HG03565 (cell line): ENCODE measurements at regions not wholly inside any gene's neighbourhood (a gene's known extent, or its start where the extent isn't known, plus 50 kb on each side); places are given as distances from the start of the nearest gene placed in this dataset.

ENCODE experiments used
- ATAC-seq: cut with Tn5 transposase; IDR thresholded peaks from one replicate; pipeline ENCODE4 v1.9.1; 2021; ENCODE audit warnings: mild to moderate bottlenecking, moderate library complexity; ENCODE audit not compliant: unreplicated experiment

GRCh38 chr12:127690161-127690560 lies 576.8 kb upstream of the TMEM132C start:
- ATAC-seq = no peak

- no peak for ATAC-seq
These were observed 570.0 kb upstream of the TMEM132C start for GRCh38 chr12:127696963-127697362.

GRCh38 chr12:127703026-127703425 lies 563.9 kb upstream of the TMEM132C start:
- ATAC-seq = no peak

- ATAC-seq = no peak
These were observed 555.9 kb upstream of the TMEM132C start for GRCh38 chr12:127711108-127711507.

GRCh38 chr12:127712561-127712960 lies 554.4 kb upstream of the TMEM132C start:
- no peak for ATAC-seq

GRCh38 chr12:127716166-127716565 lies 550.8 kb upstream of the TMEM132C start:
- ATAC-seq = no peak

GRCh38 chr12:127717278-127717677 lies 549.7 kb upstream of the TMEM132C start:
- ATAC-seq = no peak

GRCh38 chr12:127720334-127720733 lies 546.6 kb upstream of the TMEM132C start:
- no peak for ATAC-seq

- no peak for ATAC-seq
These were observed 544.4 kb upstream of the TMEM132C start for GRCh38 chr12:127722611-127723010.

- no peak for ATAC-seq
These were observed 543.7 kb upstream of the TMEM132C start for GRCh38 chr12:127723251-127723650.

- ATAC-seq = no peak
These were observed 540.2 kb upstream of the TMEM132C start for GRCh38 chr12:127726671-127727315.

GRCh38 chr12:127728285-127728684 lies 538.7 kb upstream of the TMEM132C start:
- ATAC-seq = no peak

GRCh38 chr12:127728729-127729128 lies 538.2 kb upstream of the TMEM132C start:
- ATAC-seq = no peak

GRCh38 chr12:127729381-127729780 lies 537.6 kb upstream of the TMEM132C start:
- no peak for ATAC-seq

GRCh38 chr12:127731657-127732056 lies 535.3 kb upstream of the TMEM132C start:
- no peak for ATAC-seq

- no peak for ATAC-seq
These were observed 524.7 kb upstream of the TMEM132C start for GRCh38 chr12:127742231-127742630.

- ATAC-seq = no peak
These were observed 521.3 kb upstream of the TMEM132C start for GRCh38 chr12:127745469-127746212.

- ATAC-seq = no peak
These were observed 517.6 kb upstream of the TMEM132C start for GRCh38 chr12:127749416-127749815.

GRCh38 chr12:127750076-127750840 lies 516.7 kb upstream of the TMEM132C start:
- no peak for ATAC-seq

GRCh38 chr12:127752802-127753201 lies 514.2 kb upstream of the TMEM132C start:
- no peak for ATAC-seq

- no peak for ATAC-seq
These were observed 506.6 kb upstream of the TMEM132C start for GRCh38 chr12:127760357-127760756.

GRCh38 chr12:127760996-127761395 lies 506.0 kb upstream of the TMEM132C start:
- ATAC-seq = no peak
